Sigmoid colon (tissue), 6 donors: ENCODE measurements at regions not wholly inside any gene's neighbourhood (a gene's known extent, or its start where the extent isn't known, plus 50 kb on each side); places are given as distances from the start of the nearest gene placed in this dataset.

ENCODE experiments used
- DNase-seq: peaks from one replicate; pipeline ENCODE4 v3.0.0-alpha.2; 2019
- H3K27ac ChIP-seq, 4 donors: fragments of 200-600 bp; sonication (generic); one replicate each; pipeline ENCODE4 v1.5.1; 2016 to 2019; ENCODE audit warnings: mild to moderate bottlenecking in 1 of 4
- H3K27me3 ChIP-seq, 3 donors: fragments of 200-600 bp; sonication (generic); one replicate each; pipeline ENCODE4 v1.5.1; 2019; ENCODE audit warnings: mild to moderate bottlenecking in 1 of 3
- H3K36me3 ChIP-seq, 4 donors: fragments of 200-600 bp; sonication (generic); one replicate each; pipeline ENCODE4 v1.5.1; 2016 to 2019
- H3K4me1 ChIP-seq, 4 donors: fragments of 200-600 bp; sonication (generic); one replicate each; pipeline ENCODE4 v1.5.1; 2017 to 2019
- H3K4me3 ChIP-seq, 4 donors: fragments of 200-600 bp; sonication (generic); one replicate each; pipeline ENCODE4 v1.5.1; 2017 to 2019; ENCODE audit warnings: mild to moderate bottlenecking in 2 of 4, moderate library complexity in 1 of 4
- H3K9me3 ChIP-seq, 4 donors: fragments of 200-600 bp in 3 of 4; sonication (generic) in 3 of 4; one replicate each; pipeline versions ENCODE4 v1.5.1 to v1.6.1; 2013 to 2019
- CTCF ChIP-seq, 4 experiments: fragments of 450-650 bp in 3 of 4; fragments of 200-600 bp in 1 of 4; IDR thresholded peaks; one replicate each; pipeline ENCODE4 v1.5.1; 2016 to 2019; ENCODE audit warnings: antibody characterized with exemption in 4 of 4, mild to moderate bottlenecking in 3 of 4, moderate library complexity in 2 of 4
- EP300 ChIP-seq, 4 donors: sonication (generic); formaldehyde crosslinking; IDR thresholded peaks; one replicate each; pipeline ENCODE4 v1.6.1; 2017; ENCODE audit warnings: antibody characterized with exemption in 4 of 4
- POLR2A ChIP-seq, 2 donors: fragments of 450-650 bp; IDR thresholded peaks; one replicate each; pipeline ENCODE4 v1.6.1; 2016; ENCODE audit warnings: antibody characterized with exemption in 2 of 2, mild to moderate bottlenecking in 2 of 2, moderate library complexity in 2 of 2
- POLR2AphosphoS5 ChIP-seq, 4 donors: sonication (generic); formaldehyde crosslinking; IDR thresholded peaks; one replicate each; pipeline ENCODE4 v1.6.1; 2017; ENCODE audit warnings: antibody characterized with exemption in 4 of 4
- WGBS, 2 donors: extraction: QIAGEN DNeasy Blood & Tissue Kit; methylation state at CpG; one replicate each; pipeline ENCODE4 v1.1.7; 2013; 5-methylcytosine and 5-hydroxymethylcytosine counted together
- intact Hi-C: fragments of 100-400 bp; cut with DNase I; formaldehyde crosslinking; loops from one replicate; pipeline ENCODE4 v1.15.1; 2023
- donor health status: healthy with polysubstance abuse.
- donor health status: healthy.

- DNase-seq, result no peak
- no peaks in the 10 kb centered on the region for H3K9me3 ChIP-seq
- 69 to 74% methylated on average over 4 of the region's 4 CpGs for WGBS, 2 donors
- no peaks in the 10 kb centered on the region for H3K27me3 ChIP-seq
- intact Hi-C loops, result no loop called here
- no peak overlapping the region for H3K27ac ChIP-seq
- TF ChIP-seq POLR2AphosphoS5 (IDR thresholded peaks at IDR 0.05), result no peak
- TF ChIP-seq EP300 (IDR thresholded peaks at IDR 0.05), result no peak
- TF ChIP-seq POLR2A (IDR thresholded peaks at IDR 0.05), result no peak
- no peak for TF ChIP-seq CTCF (IDR thresholded peaks at IDR 0.05)
- no peaks in the 10 kb centered on the region for H3K4me1 ChIP-seq
- no peaks in the 10 kb centered on the region for H3K36me3 ChIP-seq
- no peak overlapping the region for H3K4me3 ChIP-seq
These were observed 288.0 kb upstream of the SMARCA2 start for GRCh38 chr9:1726993-1727759.

DNA sequence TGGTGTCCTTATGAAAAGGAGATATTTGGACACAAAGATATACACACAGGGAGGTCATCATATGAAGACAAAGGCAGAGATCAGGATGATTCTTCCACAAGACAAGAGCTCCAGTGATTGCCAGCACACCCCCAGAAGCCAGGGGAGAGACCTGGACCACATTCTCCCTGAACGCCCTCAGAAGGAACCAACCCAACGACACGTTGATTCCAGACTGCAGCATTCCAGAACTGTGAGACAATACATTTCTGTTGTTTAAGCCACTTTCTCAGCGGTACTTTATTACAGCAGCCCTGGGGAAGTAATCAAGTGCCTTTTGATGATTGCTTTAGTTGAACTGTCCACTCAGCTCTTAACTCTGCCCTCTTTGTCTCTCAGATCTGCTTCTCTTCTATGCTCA lies 285.5 kb upstream of the SMARCA2 start:
- TF ChIP-seq EP300 (IDR thresholded peaks at IDR 0.05), result no peak
- no peak for TF ChIP-seq CTCF (IDR thresholded peaks at IDR 0.05)
- TF ChIP-seq POLR2A (IDR thresholded peaks at IDR 0.05), result no peak
- no peak for TF ChIP-seq POLR2AphosphoS5 (IDR thresholded peaks at IDR 0.05)
- H3K27me3 ChIP-seq, result no peaks in the 10 kb centered on the region
- H3K27ac ChIP-seq, result no peak overlapping the region
- H3K9me3 ChIP-seq, result no peaks in the 10 kb centered on the region
- H3K4me1 ChIP-seq, result no peaks in the 10 kb centered on the region
- intact Hi-C loops, result no loop called here
- H3K36me3 ChIP-seq, result no peaks in the 10 kb centered on the region
- WGBS, 2 donors, result 28 to 56% methylated on average over 4 of the region's 4 CpGs
- no peak overlapping the region for H3K4me3 ChIP-seq
- no peak for DNase-seq

DNA sequence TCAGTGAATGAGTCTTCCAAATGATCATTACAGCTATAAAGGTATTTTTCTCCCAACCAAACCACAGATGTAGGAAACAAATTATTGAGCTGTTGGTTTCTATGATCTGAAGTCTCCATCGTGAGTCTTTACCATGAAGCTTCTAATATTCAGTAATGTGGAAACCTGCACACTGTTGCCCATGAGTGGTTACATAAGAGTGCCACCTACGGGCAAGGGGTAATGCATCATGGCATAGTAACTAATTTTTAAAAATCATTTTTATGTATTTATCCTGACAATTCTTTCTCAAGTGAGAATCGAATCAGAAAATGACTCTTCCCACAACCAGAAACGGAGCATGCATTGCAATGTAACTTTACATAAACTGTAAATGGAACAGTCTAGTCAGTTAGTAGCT lies 282.5 kb upstream of the SMARCA2 start:
- 26 to 64% methylated on average over 4 of the region's 4 CpGs for WGBS, 2 donors

DNA sequence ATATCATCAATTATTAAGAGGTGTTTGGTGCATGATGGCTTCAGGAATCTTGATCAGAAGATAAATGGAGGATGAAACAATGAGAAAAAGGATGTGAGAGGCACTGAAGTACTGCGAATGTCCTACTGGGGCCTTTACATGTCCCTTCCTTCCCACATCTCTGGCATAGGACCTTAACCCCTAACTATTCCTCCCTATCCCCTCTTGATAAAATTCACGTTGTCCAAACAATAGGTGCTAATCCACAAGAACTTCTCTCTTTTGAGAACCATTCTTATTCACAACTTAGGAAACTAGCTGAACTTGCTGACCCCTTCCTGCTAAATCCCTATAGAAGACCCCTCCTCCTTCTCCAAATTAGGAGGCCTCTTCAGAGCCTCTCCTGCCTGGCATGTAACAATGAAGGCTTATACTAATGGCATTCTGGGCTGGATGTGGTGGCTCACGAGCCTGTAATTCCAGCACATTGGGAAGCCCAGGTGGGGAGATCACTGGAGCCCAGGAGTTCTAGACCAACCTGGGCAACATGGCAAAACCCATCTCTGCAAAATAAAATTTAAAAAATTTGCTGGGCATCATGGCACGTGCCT lies 276.5 kb upstream of the SMARCA2 start:
- no peaks in the 10 kb centered on the region for H3K27me3 ChIP-seq
- H3K36me3 ChIP-seq, result no peaks in the 10 kb centered on the region
- TF ChIP-seq EP300 (IDR thresholded peaks at IDR 0.05), result no peak
- no peak for TF ChIP-seq CTCF (IDR thresholded peaks at IDR 0.05)
- no peak for TF ChIP-seq POLR2A (IDR thresholded peaks at IDR 0.05)
- no peak for TF ChIP-seq POLR2AphosphoS5 (IDR thresholded peaks at IDR 0.05)
- H3K9me3 ChIP-seq, result no peaks in the 10 kb centered on the region
- H3K27ac ChIP-seq, result no peak overlapping the region
- 57 to 65% methylated on average over 4 of the region's 4 CpGs for WGBS, 2 donors
- no peaks in the 10 kb centered on the region for H3K4me1 ChIP-seq
- H3K4me3 ChIP-seq, result no peak overlapping the region
- intact Hi-C loops, result no loop called here
- no peak for DNase-seq

More for the DNA sequence above, 282.5 kb upstream of the SMARCA2 start:
- Histone ChIP-seq H3K4me1 (no peaks in the 10 kb centered on the region), H3K9me3 (no peaks in the 10 kb centered on the region), H3K27ac (no peak overlapping the region), H3K36me3 (no peaks in the 10 kb centered on the region), H3K4me3 (no peak overlapping the region), H3K27me3 (no peaks in the 10 kb centered on the region)
- intact Hi-C loops, result no loop called here
- TF ChIP-seq CTCF (IDR thresholded peaks at IDR 0.05), result no peak
- TF ChIP-seq POLR2AphosphoS5 (IDR thresholded peaks at IDR 0.05), result no peak
- no peak for TF ChIP-seq POLR2A (IDR thresholded peaks at IDR 0.05)
- no peak for TF ChIP-seq EP300 (IDR thresholded peaks at IDR 0.05)
- no peak for DNase-seq
